ENCODE measurements at regions not wholly inside any gene's neighbourhood (a gene's known extent, or its start where the extent isn't known, plus 50 kb on each side); places are given as distances from the start of the nearest gene placed in this dataset.

- no peak for DNase-seq (ENCODE audit: low read depth)
These were observed 563.1 kb upstream of the FRG1 start for GRCh38 chr4:189377569-189377968.

- no peak for DNase-seq (ENCODE audit: low read depth)
These were observed 555.6 kb upstream of the FRG1 start for GRCh38 chr4:189385098-189385497.

DNA sequence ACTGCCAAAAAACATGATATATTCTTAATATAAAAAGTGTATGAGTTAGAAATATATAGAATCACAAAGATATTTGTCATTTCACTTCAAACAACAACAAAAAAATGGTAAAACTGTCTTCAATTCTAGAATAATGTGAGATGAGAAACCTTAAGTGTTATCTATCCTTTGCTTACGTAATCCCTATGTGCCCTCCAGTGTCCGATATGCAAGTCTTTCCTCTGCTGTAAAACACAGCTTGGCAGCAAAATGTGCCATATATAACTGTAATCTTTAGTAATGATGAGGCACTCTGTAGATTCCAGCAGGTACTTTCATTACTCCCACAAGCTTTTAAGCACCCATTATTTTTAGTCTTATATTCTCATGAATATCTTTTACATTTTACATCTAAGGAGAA lies 555.1 kb upstream of the FRG1 start:
- DNase-seq (ENCODE audit: low read depth) = no peak

DNA sequence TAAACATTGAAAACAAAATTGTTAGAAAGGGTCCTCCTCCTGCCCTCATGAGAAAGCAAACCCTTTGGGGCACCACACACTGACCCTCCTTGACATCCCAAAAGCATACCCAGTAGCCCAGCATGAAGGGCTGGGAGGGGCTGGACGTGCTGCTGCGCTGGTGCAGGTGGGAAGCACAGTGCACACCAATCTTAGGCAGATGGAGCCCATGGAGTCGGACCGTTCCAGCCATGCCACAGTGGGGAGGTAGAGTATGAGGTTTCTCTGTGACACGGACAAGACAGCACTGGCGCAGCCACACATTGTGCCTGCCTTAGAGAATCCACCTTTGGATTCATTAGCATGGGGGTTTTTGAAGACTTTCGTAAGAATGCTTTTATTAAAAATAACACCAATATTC lies 544.2 kb upstream of the FRG1 start:
- DNase-seq (ENCODE audit: low read depth) = no peak

GRCh38 chr4:189404271-189404670 lies 536.4 kb upstream of the FRG1 start:
- no peak for DNase-seq (ENCODE audit: low read depth)

DNA sequence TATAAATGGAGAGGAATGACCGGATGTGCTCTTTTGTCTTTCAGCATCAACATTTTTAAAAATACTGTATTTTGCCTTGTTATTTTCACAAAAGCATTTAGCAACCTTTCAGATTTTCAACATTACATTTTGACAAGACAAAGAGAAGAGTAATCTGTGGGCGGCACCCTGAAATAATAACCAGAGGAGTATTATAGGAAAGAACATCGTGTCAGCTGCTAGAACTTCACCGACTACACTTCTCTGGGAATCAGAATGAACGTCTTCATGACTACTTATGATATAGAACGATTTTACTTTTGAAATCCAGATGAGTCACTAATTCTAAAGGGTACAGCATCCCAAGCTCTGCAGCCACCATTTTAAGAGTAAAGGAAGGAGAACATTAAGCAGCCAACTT lies 531.5 kb upstream of the FRG1 start:
- no peak for DNase-seq (ENCODE audit: low read depth)

GRCh38 chr4:189414021-189414420 lies 526.7 kb upstream of the FRG1 start:
- DNase-seq (ENCODE audit: low read depth) = no peak

- DNase-seq (ENCODE audit: low read depth) = no peak
These were observed 520.1 kb upstream of the FRG1 start for GRCh38 chr4:189420572-189420971.

DNA sequence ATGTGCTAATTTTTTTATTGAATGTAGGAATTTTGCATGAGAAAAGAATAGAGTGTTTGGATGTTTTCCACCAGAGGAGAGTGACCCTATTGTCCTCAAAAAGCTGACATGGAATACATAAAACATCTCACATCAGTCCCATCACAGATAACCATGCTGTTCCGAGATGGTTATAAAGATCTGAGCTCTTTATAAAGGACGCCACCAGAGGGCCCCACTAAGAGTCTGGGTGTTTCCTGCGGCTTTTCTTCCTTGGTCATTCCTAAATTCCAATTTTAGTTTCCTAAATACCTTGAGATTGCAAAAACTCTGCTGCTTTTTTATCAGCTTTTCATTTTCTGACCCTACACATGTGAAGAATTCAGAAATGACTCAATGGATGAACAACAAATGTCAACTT lies 504.5 kb upstream of the FRG1 start:
- no peak for DNase-seq (ENCODE audit: low read depth)

- no peak for DNase-seq (ENCODE audit: low read depth)
These were observed 500.0 kb upstream of the FRG1 start for GRCh38 chr4:189440716-189441115.

DNA sequence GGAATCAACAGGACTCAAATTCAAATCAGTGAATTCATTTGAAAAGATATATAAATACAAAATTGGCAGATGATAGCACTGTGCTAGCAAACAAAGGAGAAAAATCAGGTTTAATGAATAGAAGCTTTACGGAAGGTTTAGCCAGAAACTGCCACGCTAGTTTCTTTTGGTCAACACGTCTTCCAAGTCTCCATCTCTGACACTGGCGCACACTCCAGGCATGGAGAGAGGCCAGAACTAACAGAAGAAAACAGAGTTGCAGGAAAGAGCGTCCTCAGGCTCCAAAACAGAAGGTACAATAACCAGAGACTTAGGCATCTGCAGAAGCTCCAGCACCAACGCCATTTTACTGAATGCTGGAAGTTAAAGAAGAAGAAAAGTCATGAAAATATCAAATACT lies 497.3 kb upstream of the FRG1 start:
- no peak for DNase-seq (ENCODE audit: low read depth)

- DNase-seq (ENCODE audit: low read depth) = no peak
These were observed 495.1 kb upstream of the FRG1 start for GRCh38 chr4:189445613-189446012.

GRCh38 chr4:189463734-189464133 lies 476.9 kb upstream of the FRG1 start:
- no peak for DNase-seq (ENCODE audit: low read depth)

DNA sequence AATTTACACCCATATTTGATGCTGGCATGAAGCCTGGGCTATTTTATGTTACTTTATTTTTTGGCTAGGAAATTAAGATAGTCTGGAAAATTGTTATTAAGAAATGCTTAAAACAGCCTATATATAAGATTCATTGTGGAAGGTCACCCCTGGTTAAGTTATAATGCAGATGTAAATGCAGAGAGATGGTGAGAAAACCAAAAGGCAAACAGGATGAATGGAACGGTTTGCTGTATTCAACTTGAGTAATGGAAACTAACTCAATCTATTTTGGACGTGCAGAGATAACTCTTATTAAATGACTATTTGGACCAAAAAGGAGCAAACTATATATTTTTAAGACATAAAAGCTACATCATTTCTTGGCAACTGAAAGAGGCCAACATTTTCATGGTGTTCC lies 446.3 kb upstream of the FRG1 start:
- DNase-seq (ENCODE audit: low read depth) = no peak

GRCh38 chr4:189497516-189497915 lies 443.2 kb upstream of the FRG1 start:
- no peak for DNase-seq (ENCODE audit: low read depth)

DNA sequence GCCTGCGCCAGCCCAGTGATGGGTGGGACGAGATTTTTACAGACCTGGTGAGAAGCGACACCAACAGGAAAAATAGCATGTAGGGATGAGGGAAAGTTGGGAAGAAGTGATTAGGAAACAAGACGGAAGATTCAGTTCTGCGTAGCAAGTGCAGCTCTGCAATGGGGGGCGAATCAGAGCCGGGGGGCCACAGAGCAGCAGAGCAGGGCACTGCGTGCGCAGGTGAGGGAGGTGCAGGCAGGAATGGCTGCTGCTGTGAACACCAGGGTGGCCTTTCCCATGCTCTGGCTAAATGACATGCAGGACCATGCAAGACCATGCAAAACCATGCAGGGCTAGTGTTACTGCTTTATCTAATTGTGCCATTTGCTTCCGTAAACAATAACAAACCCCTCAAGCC lies 442.7 kb upstream of the FRG1 start:
- no peak for DNase-seq (ENCODE audit: low read depth)

GRCh38 chr4:189498457-189498856 lies 442.2 kb upstream of the FRG1 start:
- no peak for DNase-seq (ENCODE audit: low read depth)

- no peak for DNase-seq (ENCODE audit: low read depth)
These were observed 441.0 kb upstream of the FRG1 start for GRCh38 chr4:189499696-189500095.

DNA sequence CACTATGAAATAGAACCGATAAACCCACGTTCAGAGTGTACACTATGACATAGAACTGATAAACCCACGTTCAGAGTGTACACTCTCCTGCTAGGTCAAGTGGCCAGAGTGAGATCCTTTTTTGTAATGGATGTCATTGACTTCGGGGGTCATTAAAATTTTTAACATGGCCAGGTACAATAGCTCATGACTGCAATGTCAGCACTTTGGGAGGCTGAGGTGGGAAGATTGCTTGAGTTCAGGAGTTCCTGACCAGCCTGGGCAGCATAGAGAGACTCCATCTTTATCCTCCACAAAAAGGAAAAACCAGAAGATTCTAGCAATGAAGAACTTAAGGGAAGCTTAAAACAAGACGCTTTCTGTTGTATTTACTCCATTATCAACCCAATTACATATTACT lies 439.7 kb upstream of the FRG1 start:
- no peak for DNase-seq (ENCODE audit: low read depth)

DNA sequence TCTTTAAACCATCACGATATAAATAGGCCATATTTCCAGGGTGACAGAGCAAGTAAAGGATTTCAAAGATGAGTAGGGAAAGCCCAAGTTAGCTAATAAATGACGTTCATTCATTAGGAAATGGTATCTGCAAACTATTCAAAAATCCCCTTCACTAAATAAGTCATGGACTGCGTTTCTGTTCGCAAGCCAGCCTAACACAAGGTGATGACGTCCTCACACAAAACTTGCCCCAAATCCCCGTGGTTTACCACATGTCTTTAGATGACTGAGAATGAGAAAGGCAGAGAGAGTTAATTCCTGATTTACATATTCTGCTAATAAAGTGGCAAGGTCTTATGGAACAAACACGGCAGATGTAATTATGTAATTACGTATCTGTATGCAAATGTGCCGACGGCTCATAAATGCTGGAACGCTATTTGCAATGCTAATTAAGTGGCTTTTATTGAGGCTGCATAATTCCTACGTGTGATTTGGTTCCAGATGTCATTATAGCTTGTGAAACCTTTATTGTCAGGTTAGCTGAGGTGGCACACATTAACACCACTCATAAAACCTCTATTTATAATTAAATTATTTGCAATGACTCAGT lies 437.7 kb upstream of the FRG1 start:
- no peak for DNase-seq (ENCODE audit: low read depth)

- DNase-seq (ENCODE audit: low read depth) = no peak
These were observed 436.5 kb upstream of the FRG1 start for GRCh38 chr4:189504220-189504619.

DNA sequence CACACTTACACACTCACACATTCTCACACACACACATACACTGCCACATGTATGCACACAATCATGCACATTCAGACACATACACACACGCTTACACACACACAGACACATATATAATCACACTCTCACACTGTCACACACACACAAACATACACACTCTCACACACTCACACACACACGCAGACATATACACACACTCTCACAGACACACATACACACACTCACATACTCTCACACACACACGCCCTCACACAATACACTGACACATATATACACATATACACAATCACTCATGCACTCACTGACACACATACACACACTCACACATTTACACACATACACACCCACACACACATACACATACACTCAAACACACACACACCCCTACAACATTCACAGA lies 435.3 kb upstream of the FRG1 start:
- DNase-seq (ENCODE audit: low read depth) = no peak

DNA sequence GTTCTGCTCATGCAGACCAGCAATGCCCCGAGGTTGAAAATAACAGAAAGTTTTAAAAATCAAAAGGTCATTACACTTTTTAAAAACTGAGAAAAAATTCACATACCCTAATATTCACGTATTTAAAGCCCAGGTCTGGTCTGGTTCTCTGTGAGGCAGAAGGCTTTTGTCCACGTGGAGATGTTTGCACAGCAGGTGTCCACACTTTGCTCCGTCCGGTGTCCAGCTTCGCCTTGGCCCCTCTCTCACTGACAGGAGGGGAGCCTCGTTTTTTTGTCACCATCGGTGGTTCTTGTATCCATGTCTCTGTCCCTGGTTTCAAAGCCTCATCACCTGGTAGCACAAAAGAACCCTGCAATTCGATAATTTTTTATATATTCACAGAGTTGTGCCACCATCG lies 434.6 kb upstream of the FRG1 start:
- DNase-seq (ENCODE audit: low read depth) = no peak

- no peak for DNase-seq (ENCODE audit: low read depth)
These were observed 433.6 kb upstream of the FRG1 start for GRCh38 chr4:189507060-189507459.

DNA sequence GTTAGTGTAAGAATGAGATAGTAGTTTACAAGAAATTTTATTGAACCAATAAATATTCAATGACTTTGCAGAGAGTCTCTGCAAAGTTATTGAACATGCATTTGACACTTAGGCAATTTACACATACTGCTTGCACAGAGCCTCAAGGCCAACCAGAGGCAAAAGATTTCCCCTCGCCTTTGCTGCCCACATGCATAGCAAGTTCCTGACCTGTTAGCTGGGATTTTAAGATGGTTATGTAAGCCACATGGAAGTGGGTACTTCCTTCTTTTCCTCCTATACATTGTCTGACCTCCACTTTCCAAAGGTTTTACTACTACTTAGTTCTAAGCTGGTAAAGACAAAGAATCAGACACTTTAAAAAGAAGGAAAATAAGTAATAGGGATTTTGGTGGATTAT lies 430.1 kb upstream of the FRG1 start:
- DNase-seq (ENCODE audit: low read depth) = no peak
